Transverse colon (tissue), 4 donors: ENCODE measurements at regions not wholly inside any gene's neighbourhood (a gene's known extent, or its start where the extent isn't known, plus 50 kb on each side); places are given as distances from the start of the nearest gene placed in this dataset.

Experiments used
- DNase-seq: peaks from one replicate; pipeline ENCODE4 v3.0.0-alpha.2; 2019
- H3K27ac ChIP-seq, 4 donors: fragments of 200-600 bp; sonication (generic); 2 replicates each; pipeline ENCODE4 v1.5.1; 2016 to 2018; ENCODE audit warnings: inconsistent platforms in 4 of 4
- H3K27me3 ChIP-seq: fragments of 200-600 bp; sonication (generic); 2 replicates; pipeline ENCODE4 v1.5.1; 2017; ENCODE audit warnings: inconsistent platforms
- H3K36me3 ChIP-seq, 4 donors: fragments of 200-600 bp; sonication (generic); 2 replicates each; pipeline ENCODE4 v1.5.1; 2017 to 2019; ENCODE audit warnings: inconsistent platforms in 4 of 4
- H3K4me1 ChIP-seq, 4 donors: fragments of 200-600 bp; sonication (generic); 2 replicates each; pipeline ENCODE4 v1.5.1; 2017 to 2020; ENCODE audit warnings: inconsistent platforms in 4 of 4
- H3K4me3 ChIP-seq, 4 donors: fragments of 200-600 bp; sonication (generic); 1 replicate in 1 of 4; 2 replicates in 3 of 4; pipeline versions ENCODE4 v1.5.1 to v1.6.1; 2017 to 2019; ENCODE audit warnings: inconsistent platforms in 4 of 4
- H3K9me3 ChIP-seq, 2 donors: fragments of 200-600 bp; sonication (generic); 2 replicates each; pipeline ENCODE4 v1.5.1; 2017 to 2019; ENCODE audit warnings: inconsistent platforms in 2 of 2
- EP300 ChIP-seq: sonication (generic); formaldehyde crosslinking; IDR thresholded peaks from one replicate; pipeline ENCODE4 v1.6.1; 2017; ENCODE audit warnings: antibody characterized with exemption, low read depth
- POLR2A ChIP-seq: fragments of 450-650 bp; IDR thresholded peaks from one replicate; pipeline ENCODE4 v1.6.1; 2016; ENCODE audit warnings: antibody characterized with exemption, mild to moderate bottlenecking, moderate library complexity
- POLR2AphosphoS5 ChIP-seq, 3 donors: sonication (generic); formaldehyde crosslinking; IDR thresholded peaks; one replicate each; pipeline ENCODE4 v1.6.1; 2016; ENCODE audit warnings: antibody characterized with exemption in 3 of 3
- WGBS, 2 donors: methylation state at CpG; one replicate each; pipeline ENCODE4 v1.1.5; 2018; ENCODE audit warnings: low coverage in 1 of 2; 5-methylcytosine and 5-hydroxymethylcytosine counted together
- in situ Hi-C, 4 donors: fragments of 200-750 bp; cut with MboI; loops; one replicate each; pipeline versions ENCODE4 v1.15.0 to v1.15.1; 2017; ENCODE audit warnings: low sequenced_read_pairs in 3 of 4, low pct_ligation_motif_present in 1 of 4, low pct_unique_long_range_greater_than_20kb in 1 of 4
- intact Hi-C: fragments of 100-400 bp; cut with DNase I; formaldehyde crosslinking; loops from one replicate; pipeline ENCODE4 v1.15.1; 2023; ENCODE audit warnings: low total_unique reads
- TF ChIP-seq, protein P1 (sequence below), 5 experiments: fragments of 200-600 bp in 3 of 5; fragments of 450-650 bp in 2 of 5; sonication (generic) in 3 of 5; IDR thresholded peaks; 1 replicate in 2 of 5; 2 replicates in 3 of 5; pipeline ENCODE4 v1.5.1; 2016 to 2017; ENCODE audit warnings: antibody characterized with exemption in 5 of 5, inconsistent platforms in 3 of 5, mild to moderate bottlenecking in 2 of 5, moderate library complexity in 1 of 5

DNA sequence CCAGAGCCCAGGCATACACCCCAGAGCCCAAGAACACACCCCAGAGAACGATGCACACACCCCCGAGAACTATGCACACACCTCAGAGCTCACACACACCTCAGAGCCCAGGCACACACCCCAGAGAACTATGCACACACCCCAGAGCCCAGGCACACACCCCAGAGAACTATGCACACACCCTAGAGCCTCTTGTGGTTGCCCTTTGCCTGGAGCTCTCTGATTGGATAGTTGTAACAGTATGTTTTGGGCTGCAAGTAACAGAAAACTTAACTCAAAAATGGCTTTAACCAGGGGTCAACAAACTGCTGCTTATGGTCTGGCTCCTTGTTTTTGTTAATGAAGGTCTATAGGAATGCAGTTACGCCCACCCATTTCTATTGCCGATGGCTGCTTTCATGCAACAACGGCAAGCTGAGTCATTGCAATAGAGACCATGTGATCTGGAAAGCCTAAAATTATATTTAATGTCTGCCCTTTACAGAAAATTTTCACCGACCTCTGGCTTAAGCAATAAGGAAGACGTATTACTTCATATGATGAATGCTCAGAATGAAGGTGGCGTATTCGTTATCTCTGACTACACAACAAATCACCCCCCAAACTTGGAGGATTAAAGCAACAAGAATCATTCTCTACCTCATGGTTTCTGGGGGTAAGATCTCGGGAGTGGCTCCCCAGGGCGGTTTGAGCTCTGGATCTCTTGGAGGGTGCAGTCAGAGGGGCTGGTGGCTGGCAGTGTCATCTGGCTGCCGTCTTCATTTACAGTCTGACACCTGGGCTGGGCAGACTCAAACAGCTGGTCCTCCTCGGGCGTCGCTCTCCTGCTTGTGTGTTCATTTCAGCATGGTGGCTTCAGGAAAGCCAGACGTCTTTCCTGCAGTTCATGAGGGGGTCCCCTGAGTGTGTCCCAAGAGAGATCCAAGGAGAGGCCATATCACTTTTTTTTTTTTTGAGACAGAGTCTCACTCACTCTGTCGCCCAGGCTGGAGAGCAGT lies 66.3 kb upstream of the NCOR2 start:
- H3K27me3 ChIP-seq, result no peaks in the 10 kb centered on the region
- TF ChIP-seq POLR2A, result no peak
- TF ChIP-seq, protein P1, sequence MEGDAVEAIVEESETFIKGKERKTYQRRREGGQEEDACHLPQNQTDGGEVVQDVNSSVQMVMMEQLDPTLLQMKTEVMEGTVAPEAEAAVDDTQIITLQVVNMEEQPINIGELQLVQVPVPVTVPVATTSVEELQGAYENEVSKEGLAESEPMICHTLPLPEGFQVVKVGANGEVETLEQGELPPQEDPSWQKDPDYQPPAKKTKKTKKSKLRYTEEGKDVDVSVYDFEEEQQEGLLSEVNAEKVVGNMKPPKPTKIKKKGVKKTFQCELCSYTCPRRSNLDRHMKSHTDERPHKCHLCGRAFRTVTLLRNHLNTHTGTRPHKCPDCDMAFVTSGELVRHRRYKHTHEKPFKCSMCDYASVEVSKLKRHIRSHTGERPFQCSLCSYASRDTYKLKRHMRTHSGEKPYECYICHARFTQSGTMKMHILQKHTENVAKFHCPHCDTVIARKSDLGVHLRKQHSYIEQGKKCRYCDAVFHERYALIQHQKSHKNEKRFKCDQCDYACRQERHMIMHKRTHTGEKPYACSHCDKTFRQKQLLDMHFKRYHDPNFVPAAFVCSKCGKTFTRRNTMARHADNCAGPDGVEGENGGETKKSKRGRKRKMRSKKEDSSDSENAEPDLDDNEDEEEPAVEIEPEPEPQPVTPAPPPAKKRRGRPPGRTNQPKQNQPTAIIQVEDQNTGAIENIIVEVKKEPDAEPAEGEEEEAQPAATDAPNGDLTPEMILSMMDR (IDR thresholded peaks at IDR 0.05), result no peak
- DNase-seq, result peak; percentile 42
- in situ Hi-C loops, result no loop called here
- intact Hi-C loops, result no loop called here
- WGBS, 2 donors, result 38 to 64% methylated on average over 1 to 17 of the region's 17 CpGs
- H3K4me1 ChIP-seq, result peaks cover 4 to 36% (median 6%) of the 10 kb centered on the region in 4 donors
- H3K36me3 ChIP-seq, result no peaks in the 10 kb centered on the region
- H3K27ac ChIP-seq, result peak overlapping the region in 1 of 4 donors; percentile 47
- no peaks in the 10 kb centered on the region for H3K9me3 ChIP-seq
- no peak overlapping the region for H3K4me3 ChIP-seq

DNA sequence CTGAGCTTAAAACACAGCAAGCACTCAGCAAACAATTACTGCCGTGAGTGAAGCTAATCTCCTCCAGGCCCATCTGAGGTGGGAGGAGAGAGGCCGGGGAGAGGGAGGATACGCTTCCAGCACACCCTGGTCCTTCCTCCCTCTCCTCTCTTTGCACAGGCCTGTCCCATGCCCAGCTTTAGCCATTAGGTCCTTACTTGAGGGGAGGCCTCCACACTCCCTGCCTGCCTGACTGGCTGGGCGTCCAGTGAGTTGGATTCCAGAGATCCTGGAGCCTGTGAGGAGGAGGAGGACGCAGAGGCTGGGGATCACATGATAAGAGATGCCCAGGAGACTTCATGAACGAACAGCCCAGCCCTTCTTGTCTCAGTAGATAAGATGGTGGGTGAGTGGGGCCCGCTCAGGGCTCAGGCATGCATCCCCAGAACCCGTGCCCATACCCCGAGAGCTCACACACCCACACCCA lies 65.1 kb upstream of the NCOR2 start:
- no peak for TF ChIP-seq EP300
- no peak for TF ChIP-seq POLR2AphosphoS5 (IDR thresholded peaks at IDR 0.05)
- TF ChIP-seq POLR2A, result no peak
- TF ChIP-seq, protein P1 (IDR thresholded peaks at IDR 0.05), result no peak
- H3K9me3 ChIP-seq, result no peaks in the 10 kb centered on the region
- no peak for DNase-seq
- no peaks in the 10 kb centered on the region for H3K36me3 ChIP-seq
- H3K4me1 ChIP-seq, result peaks cover 4 to 36% (median 6%) of the 10 kb centered on the region in 4 donors
- in situ Hi-C loops (no loop called here), intact Hi-C loops (no loop called here)
- no peaks in the 10 kb centered on the region for H3K27me3 ChIP-seq
- H3K4me3 ChIP-seq, result no peak overlapping the region
- H3K27ac ChIP-seq, result peak overlapping the region in 2 of 4 donors; percentile 3 to 47
- WGBS, 2 donors, result 74% methylated on average over 9 of the region's 9 CpGs; no CpG with 5 or more reads in 1 of the 2 donors

DNA sequence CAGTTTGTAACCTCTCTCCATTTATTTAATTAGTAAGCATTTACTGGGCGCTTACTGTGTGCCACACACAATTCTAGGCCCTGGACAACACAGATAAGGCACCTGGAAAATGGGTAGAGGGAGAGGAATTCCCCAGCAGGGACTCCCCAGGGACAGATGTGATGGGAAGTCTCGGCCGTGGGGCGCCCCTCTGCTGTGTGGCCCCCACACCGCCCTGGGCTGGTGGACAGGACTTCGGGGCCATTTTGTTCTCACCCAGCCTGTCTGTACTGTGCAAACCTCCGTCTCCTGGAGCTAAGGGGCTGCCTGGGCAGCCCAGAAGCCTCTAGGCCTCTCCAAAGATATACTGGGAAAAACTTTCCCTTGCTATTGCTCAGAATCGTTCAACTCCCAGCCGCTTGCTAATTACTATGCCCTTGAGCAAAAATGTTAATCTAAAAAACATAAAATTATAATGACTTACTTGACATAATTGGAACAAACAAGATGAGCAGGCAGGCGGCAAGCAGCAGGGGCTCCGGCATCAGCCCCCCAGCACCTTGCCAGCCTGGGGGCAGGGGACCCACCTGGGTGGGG lies 64.4 kb upstream of the NCOR2 start:
- in situ Hi-C loops, result no loop called here
- H3K36me3 ChIP-seq, result no peaks in the 10 kb centered on the region

More for the DNA sequence above, 64.4 kb upstream of the NCOR2 start:
- intact Hi-C loops, result no loop called here
- 84 to 90% methylated on average over 2 to 11 of the region's 11 CpGs for WGBS, 2 donors
- no peaks in the 10 kb centered on the region for H3K27me3 ChIP-seq
- H3K4me1 ChIP-seq, result peaks cover 6 to 38% (median 11%) of the 10 kb centered on the region in 4 donors
- TF ChIP-seq POLR2A, result no peak
- TF ChIP-seq, protein P1 (IDR thresholded peaks at IDR 0.05), result no peak
- TF ChIP-seq POLR2AphosphoS5 (IDR thresholded peaks at IDR 0.05), result no peak
- no peak for TF ChIP-seq EP300
- H3K4me3 ChIP-seq, result no peak overlapping the region
- DNase-seq, result no peak
- no peaks in the 10 kb centered on the region for H3K9me3 ChIP-seq
- H3K27ac ChIP-seq, result peak overlapping the region in 1 of 4 donors; percentile 3
